GM10248 (cell line): ENCODE measurements at regions not wholly inside any gene's neighbourhood (a gene's known extent, or its start where the extent isn't known, plus 50 kb on each side); places are given as distances from the start of the nearest gene placed in this dataset.

ENCODE experiments used
- CTCF ChIA-PET: fragments of 300-600 bp; sonication (Branson Sonifier 250); formaldehyde crosslinking; extraction: SDS; loops from one replicate; lab custom pipeline; 2021; ENCODE audit warnings: antibody characterized with exemption; lab: Yijun Ruan, JAX
- POLR2A ChIA-PET: fragments of 350-650 bp; sonication (Branson Sonifier 250); formaldehyde crosslinking; extraction: SDS; loops from one replicate; lab custom pipeline; 2020; ENCODE audit warnings: antibody characterized with exemption; lab: Yijun Ruan, JAX
- DNase-seq: peaks from one replicate; pipeline ENCODE4 v3.0.0; 2012; ENCODE audit errors: extremely low spot score
- CTCF ChIP-seq: IDR thresholded peaks from 2 replicates; pipeline ENCODE4 v1.5.1; 2012; ENCODE audit warnings: mild to moderate bottlenecking, low read depth; ENCODE audit errors: extremely low read depth, missing control alignments, control extremely low read depth

- ChIA-PET CTCF (no interaction called here), POLR2A (no interaction called here)
- DNase-seq: no peak
- TF ChIP-seq CTCF: no peak
Measured at GRCh38 chr10:57925045-57925444, 342.6 kb downstream of the IPMK start.

- ChIA-PET CTCF (no interaction called here), POLR2A (no interaction called here)
- TF ChIP-seq CTCF: no peak
- DNase-seq: no peak
Measured at GRCh38 chr10:57921140-57921539, 346.6 kb downstream of the IPMK start.

GRCh38 chr10:57919864-57920263 is 347.8 kb downstream of the IPMK start:
- TF ChIP-seq CTCF: no peak
- POLR2A ChIA-PET: no interaction called here
- no peak for DNase-seq
- CTCF ChIA-PET: no interaction called here

- POLR2A ChIA-PET: no interaction called here
- TF ChIP-seq CTCF: no peak
- CTCF ChIA-PET: interaction anchor here (0.9 to 1.0 kb wide), 2 partner anchors 11 to 14 kb away, joined by 3 read pairs; no protein-coding TSS in a partner anchor
- no peak for DNase-seq
Measured at GRCh38 chr10:57917019-57917418, 350.7 kb downstream of the IPMK start.

- no peak for TF ChIP-seq CTCF
- ChIA-PET CTCF (interaction anchor here (0.9 to 1.1 kb wide), 2 partner anchors 11 to 14 kb away, joined by 3 to 4 read pairs; no protein-coding TSS in a partner anchor), POLR2A (no interaction called here)
- DNase-seq: no peak
Measured at GRCh38 chr10:57905861-57906260, 361.8 kb downstream of the IPMK start.

- no peak for TF ChIP-seq CTCF
- ChIA-PET CTCF (interaction anchor here (1.1 kb wide), 1 partner anchor 13 kb away, joined by 4 read pairs; no protein-coding TSS in a partner anchor), POLR2A (no interaction called here)
- no peak for DNase-seq
Measured at GRCh38 chr10:57905010-57905409, 362.7 kb downstream of the IPMK start.
